ENCODE measurements at regions not wholly inside any gene's neighbourhood (a gene's known extent, or its start where the extent isn't known, plus 50 kb on each side); places are given as distances from the start of the nearest gene placed in this dataset.

- H3K36me3 Mint-ChIP-seq (ENCODE audit: low read depth): peaks cover 1% of the 10 kb centered on the region
- no peaks in the 10 kb centered on the region for H3K4me1 Mint-ChIP-seq (ENCODE audit: low read depth)
- H3K9me3 Mint-ChIP-seq (ENCODE audit: low read depth): peaks cover 40% of the 10 kb centered on the region
- H3K27me3 Mint-ChIP-seq (ENCODE audit: low read depth): no peaks in the 10 kb centered on the region
- TF ChIP-seq CTCF (IDR thresholded peaks at IDR 0.05): no peak
- H3K27ac Mint-ChIP-seq (ENCODE audit: unreplicated experiment): no peak overlapping the region
- DNase-seq (ENCODE audit: low spot score): no peak
- H3K4me3 Mint-ChIP-seq (ENCODE audit: unreplicated experiment): no peak overlapping the region
Observed at GRCh38 chr15:31901501-31901900, 128.8 kb upstream of the CHRNA7 start.

GRCh38 chr15:31905054-31905453 lies 125.3 kb upstream of the CHRNA7 start:
- peaks cover 14% of the 10 kb centered on the region for H3K9me3 Mint-ChIP-seq (ENCODE audit: low read depth)
- no peak overlapping the region for H3K27ac Mint-ChIP-seq (ENCODE audit: unreplicated experiment)
- TF ChIP-seq CTCF (IDR thresholded peaks at IDR 0.05): no peak

GRCh38 chr15:31925541-31925940 lies 104.8 kb upstream of the CHRNA7 start:
- no peaks in the 10 kb centered on the region for H3K36me3 Mint-ChIP-seq (ENCODE audit: low read depth)

More at GRCh38 chr15:31905054-31905453, 125.3 kb upstream of the CHRNA7 start:
- Mint-ChIP-seq H3K4me3 (ENCODE audit: unreplicated experiment) (no peak overlapping the region), H3K4me1 (ENCODE audit: low read depth) (no peaks in the 10 kb centered on the region), H3K27me3 (ENCODE audit: low read depth) (no peaks in the 10 kb centered on the region), H3K36me3 (ENCODE audit: low read depth) (peaks cover 1% of the 10 kb centered on the region)
- DNase-seq (ENCODE audit: low spot score): no peak

GRCh38 chr15:31930967-31931366 lies 99.3 kb upstream of the CHRNA7 start:
- DNase-seq (ENCODE audit: low spot score): no peak
- no peak overlapping the region for H3K4me3 Mint-ChIP-seq (ENCODE audit: unreplicated experiment)
- no peak for TF ChIP-seq CTCF (IDR thresholded peaks at IDR 0.05)
- H3K4me1 Mint-ChIP-seq (ENCODE audit: low read depth): no peaks in the 10 kb centered on the region
- H3K36me3 Mint-ChIP-seq (ENCODE audit: low read depth): no peaks in the 10 kb centered on the region
- H3K27ac Mint-ChIP-seq (ENCODE audit: unreplicated experiment): no peak overlapping the region
- H3K27me3 Mint-ChIP-seq (ENCODE audit: low read depth): peaks cover 5% of the 10 kb centered on the region
- H3K9me3 Mint-ChIP-seq (ENCODE audit: low read depth): peaks cover 3% of the 10 kb centered on the region

More at GRCh38 chr15:31925541-31925940, 104.8 kb upstream of the CHRNA7 start:
- TF ChIP-seq CTCF (IDR thresholded peaks at IDR 0.05): no peak
- H3K4me1 Mint-ChIP-seq (ENCODE audit: low read depth): no peaks in the 10 kb centered on the region
- DNase-seq (ENCODE audit: low spot score): no peak
- H3K27ac Mint-ChIP-seq (ENCODE audit: unreplicated experiment): no peak overlapping the region
- peaks cover 24% of the 10 kb centered on the region for H3K9me3 Mint-ChIP-seq (ENCODE audit: low read depth)
- no peak overlapping the region for H3K4me3 Mint-ChIP-seq (ENCODE audit: unreplicated experiment)
- peaks cover 2% of the 10 kb centered on the region for H3K27me3 Mint-ChIP-seq (ENCODE audit: low read depth)

- Mint-ChIP-seq H3K27ac (ENCODE audit: unreplicated experiment) (no peak overlapping the region), H3K9me3 (ENCODE audit: low read depth) (no peaks in the 10 kb centered on the region), H3K4me1 (ENCODE audit: low read depth) (no peaks in the 10 kb centered on the region), H3K27me3 (ENCODE audit: low read depth) (peaks cover 5% of the 10 kb centered on the region), H3K4me3 (ENCODE audit: unreplicated experiment) (no peak overlapping the region), H3K36me3 (ENCODE audit: low read depth) (no peaks in the 10 kb centered on the region)
- DNase-seq (ENCODE audit: low spot score): no peak
- no peak for TF ChIP-seq CTCF (IDR thresholded peaks at IDR 0.05)
Observed at GRCh38 chr15:31932576-31932975, 97.7 kb upstream of the CHRNA7 start.
